HG02840 (cell line): ENCODE measurements at regions not wholly inside any gene's neighbourhood (a gene's known extent, or its start where the extent isn't known, plus 50 kb on each side); places are given as distances from the start of the nearest gene placed in this dataset.

Experiments
- ATAC-seq: cut with Tn5 transposase; IDR thresholded peaks from one replicate; pipeline ENCODE4 v1.9.1; 2021; ENCODE audit warnings: mild to moderate bottlenecking, moderate library complexity, moderate number of reproducible peaks; ENCODE audit not compliant: unreplicated experiment, low FRiP score

GRCh38 chr7:17506596-17506995, 208.1 kb downstream of the AHR start:
- no peak for ATAC-seq

DNA sequence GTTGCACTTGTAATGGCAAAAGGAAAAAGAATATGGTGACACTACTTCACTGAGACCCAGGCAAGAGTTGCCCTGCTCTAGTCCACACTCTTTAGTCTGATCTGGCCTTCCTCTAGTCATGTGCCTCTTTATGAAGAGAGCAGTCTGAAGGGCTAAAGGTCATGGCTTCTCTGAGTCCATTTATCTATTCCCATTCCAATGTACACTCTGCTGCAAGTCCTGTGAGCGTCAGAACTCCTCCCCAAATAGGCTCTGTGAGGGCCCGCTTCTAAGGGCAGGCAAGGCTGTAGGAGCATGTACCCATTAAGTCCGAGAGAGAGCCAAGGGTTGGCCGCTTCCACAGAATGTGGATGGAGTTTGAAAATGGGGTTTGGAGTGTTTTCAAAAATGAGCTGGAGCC, 209.3 kb downstream of the AHR start:
- ATAC-seq = no peak

- no peak for ATAC-seq
These were observed 213.8 kb downstream of the AHR start for GRCh38 chr7:17512181-17512675.

DNA sequence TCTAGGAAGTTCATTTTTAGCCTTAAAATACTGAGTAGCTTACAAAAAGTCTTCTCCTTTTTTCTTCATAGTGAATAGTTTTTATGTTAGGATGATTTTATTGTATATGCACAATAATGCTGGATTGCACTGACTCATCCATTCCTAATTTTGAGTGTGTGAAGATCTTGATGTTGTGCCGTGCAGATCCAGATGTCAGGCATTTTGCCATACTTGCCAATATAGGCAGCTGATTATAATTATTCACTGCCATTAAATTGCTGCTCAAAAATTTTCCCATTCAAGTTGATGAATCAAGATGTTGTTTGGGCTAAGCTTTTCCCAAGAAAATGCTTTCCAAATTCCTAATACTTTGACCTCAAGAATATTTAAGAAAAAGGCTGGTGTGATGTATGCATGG, 218.3 kb downstream of the AHR start:
- no peak for ATAC-seq

GRCh38 chr7:17520941-17521340, 222.5 kb downstream of the AHR start:
- no peak for ATAC-seq

GRCh38 chr7:17521437-17521836, 223.0 kb downstream of the AHR start:
- no peak for ATAC-seq

GRCh38 chr7:17523813-17524739, 225.6 kb downstream of the AHR start:
- no peak for ATAC-seq

DNA sequence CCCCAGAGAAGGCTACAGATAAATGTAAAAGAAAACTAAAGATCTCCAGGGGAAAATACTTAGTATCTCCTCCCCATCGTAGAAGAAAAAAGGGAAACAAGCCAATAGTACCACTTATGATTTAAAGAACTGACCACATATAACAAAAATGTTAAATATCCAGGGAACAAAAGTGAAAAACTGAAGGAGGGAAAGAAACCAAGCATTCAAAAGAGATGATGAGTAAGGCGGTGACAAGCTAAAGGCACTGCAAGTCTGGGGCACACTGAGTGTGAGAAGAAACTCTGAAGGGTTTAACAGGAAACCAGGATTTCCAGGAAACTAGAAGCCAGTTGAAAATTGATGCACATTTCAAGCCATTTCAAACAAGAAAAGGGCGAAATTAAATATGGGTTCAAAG, 226.3 kb downstream of the AHR start:
- no peak for ATAC-seq

DNA sequence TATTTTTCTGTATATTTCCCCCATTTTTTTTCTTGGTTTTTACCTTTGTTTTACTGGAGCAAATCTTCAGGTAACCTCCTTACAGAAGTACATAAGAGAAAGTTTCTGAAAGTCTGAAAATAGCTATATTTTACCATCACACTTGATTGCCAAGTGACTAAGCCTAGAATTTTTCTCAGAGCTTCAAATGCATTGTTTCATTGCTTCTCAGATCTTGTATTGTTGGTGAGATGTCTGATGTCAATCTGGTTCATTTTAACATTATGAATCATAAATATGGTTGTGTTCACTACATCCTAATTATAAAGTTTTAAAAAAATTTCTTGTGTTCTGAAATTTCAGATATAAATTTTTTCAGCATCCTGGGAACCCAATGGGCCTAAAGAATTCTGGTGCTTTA, 228.2 kb downstream of the AHR start:
- no peak for ATAC-seq

- no peak for ATAC-seq
These were observed 230.2 kb downstream of the AHR start for GRCh38 chr7:17528636-17529035.

DNA sequence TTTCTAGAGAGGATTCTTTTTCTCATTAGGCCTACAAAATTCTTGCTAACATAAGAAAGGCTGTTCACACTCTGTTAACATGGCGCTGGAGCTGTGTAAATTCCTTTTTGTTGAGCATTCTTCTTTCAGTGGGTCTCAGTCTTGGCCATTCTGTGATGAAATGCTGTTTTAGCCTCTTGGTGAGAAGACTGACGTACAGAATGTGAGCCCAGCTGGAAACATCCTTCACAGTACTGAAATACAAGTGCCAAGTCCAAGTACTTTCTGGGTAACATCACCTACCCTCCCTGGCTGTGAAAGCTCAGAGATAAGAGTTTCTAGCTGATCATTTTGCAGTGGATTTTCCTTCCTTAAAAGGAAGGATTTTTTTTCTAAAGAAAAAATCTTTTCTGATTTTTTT, 231.8 kb downstream of the AHR start:
- no peak for ATAC-seq

DNA sequence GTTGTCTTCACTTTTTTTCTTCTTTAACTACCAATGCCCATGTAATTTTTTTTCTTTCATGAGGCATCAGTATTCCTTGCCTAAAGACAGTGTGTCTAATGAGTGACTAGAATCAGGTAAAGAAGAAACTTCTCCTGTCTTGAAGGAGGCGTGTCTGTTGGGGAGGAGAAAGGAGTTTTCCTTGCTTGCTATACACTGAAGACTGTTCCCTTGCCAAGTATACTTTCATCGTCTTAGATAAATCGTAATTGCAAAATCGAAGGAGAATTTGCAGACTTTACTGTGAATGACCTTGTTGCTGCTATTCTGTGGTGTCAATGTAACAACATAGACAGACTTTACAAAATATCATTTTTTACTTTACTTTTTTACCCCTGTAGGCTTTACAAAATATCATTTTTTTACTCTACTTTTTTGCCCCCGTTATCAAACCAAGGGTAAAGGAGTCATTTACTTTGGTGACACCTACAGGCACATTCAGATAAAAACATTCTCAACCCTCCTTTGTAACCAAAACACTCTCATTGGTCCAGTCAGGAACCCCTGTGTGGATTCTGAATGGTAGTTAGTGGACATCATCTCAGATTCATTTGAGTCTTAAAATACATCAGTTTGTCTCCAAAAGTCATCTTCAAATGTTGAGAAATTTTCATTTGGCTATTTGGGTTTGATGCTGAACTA, 232.4 kb downstream of the AHR start:
- ATAC-seq = no peak

DNA sequence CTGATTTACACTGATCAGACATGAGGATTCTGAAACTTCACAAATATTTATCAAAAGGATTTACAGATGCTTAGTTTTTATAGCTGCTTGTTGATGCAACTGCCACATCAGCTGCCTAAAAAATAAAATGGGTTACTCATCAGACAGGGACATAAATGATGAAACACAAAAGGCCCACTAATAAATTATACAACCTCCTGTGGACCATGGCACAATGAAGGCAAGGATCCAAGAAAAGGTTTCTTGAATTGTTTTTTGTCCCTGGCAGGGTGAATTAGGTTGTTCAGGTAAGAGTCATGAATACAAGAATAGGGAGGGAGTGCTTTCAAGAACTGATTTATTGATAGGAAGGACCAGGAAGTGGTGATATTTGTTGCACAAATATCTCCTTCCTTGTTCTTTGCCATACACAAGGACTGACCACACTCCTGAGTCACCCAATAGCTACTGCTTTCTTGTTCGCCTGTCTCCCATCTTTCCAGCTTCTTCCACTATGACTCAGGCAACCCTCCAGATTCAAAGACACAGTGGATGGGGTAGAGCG, 234.5 kb downstream of the AHR start:
- ATAC-seq = no peak

- no peak for ATAC-seq
These were observed 235.9 kb downstream of the AHR start for GRCh38 chr7:17534348-17534747.

DNA sequence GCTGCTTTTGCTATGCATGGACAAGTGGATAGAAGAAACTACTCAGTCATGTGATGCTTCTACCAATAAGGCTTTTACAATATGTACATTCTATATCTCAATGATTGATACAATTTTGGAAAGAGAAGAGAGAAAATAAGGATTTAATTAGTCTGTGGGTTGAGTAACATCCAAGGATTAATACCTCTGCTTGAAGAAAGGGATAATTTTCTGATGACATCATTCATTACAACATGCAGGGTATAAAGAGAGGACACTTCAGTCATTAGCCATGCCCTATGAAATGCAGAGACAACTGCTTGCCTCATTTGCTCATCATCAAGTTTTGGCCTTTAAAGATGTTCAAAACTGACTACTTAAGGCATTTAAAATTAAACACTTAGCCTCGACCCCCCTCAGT, 237.3 kb downstream of the AHR start:
- no peak for ATAC-seq

- ATAC-seq = no peak
These were observed 245.9 kb downstream of the AHR start for GRCh38 chr7:17544401-17544800.

GRCh38 chr7:17545348-17545747, 246.9 kb downstream of the AHR start:
- ATAC-seq = no peak

GRCh38 chr7:17546189-17546588, 247.7 kb downstream of the AHR start:
- ATAC-seq = no peak

DNA sequence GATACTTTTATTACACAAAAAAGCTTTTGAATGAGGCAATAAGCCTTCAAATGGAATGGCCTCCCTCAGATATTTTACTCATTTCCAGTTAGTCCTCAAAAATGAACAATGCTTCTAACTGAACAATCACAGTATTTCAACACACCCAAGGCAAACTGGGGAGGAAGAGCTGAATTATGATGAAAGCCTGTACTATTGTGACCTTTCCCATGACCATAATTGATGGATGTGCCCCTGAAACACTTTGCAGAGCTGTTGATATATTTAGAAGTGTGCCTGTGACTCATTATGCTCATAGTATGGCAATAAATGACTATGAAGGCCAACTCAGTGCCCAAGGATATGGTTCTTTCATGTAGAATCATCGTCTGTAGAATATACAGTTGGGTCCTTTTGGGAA, 248.1 kb downstream of the AHR start:
- ATAC-seq = no peak

GRCh38 chr7:17548014-17548653, 249.7 kb downstream of the AHR start:
- no peak for ATAC-seq

GRCh38 chr7:17549406-17549805, 251.0 kb downstream of the AHR start:
- ATAC-seq = no peak
